Neuronal stem cell (in vitro differentiated cells): ENCODE measurements at regions not wholly inside any gene's neighbourhood (a gene's known extent, or its start where the extent isn't known, plus 50 kb on each side); places are given as distances from the start of the nearest gene placed in this dataset.

Experiments
- DNase-seq: peaks from one replicate; pipeline ENCODE4 v3.0.0-alpha.2; 2013; ENCODE audit warnings: low spot score
- H2AFZ ChIP-seq: one replicate; pipeline ENCODE4 v1.6.1; 2013; ENCODE audit warnings: mild to moderate bottlenecking, low read length, inconsistent platforms
- H2AK5ac ChIP-seq: 2 replicates; pipeline ENCODE4 v1.6.1; 2013; ENCODE audit warnings: low read depth, mild to moderate bottlenecking, inconsistent platforms, low read length, moderate library complexity, mixed read lengths
- H2BK120ac ChIP-seq: 2 replicates; pipeline ENCODE4 v1.6.1; 2013; ENCODE audit warnings: low read depth, mild to moderate bottlenecking, inconsistent platforms, low read length, moderate library complexity, mixed read lengths
- H2BK12ac ChIP-seq: one replicate; pipeline ENCODE4 v1.6.1; 2013; ENCODE audit warnings: low read length, inconsistent platforms
- H2BK15ac ChIP-seq: 2 replicates; pipeline ENCODE4 v1.6.1; 2013; ENCODE audit warnings: mild to moderate bottlenecking, low read length, inconsistent platforms, mixed read lengths
- H2BK5ac ChIP-seq: one replicate; pipeline ENCODE4 v1.6.1; 2013; ENCODE audit warnings: inconsistent platforms, mild to moderate bottlenecking, low read length, moderate library complexity
- H3K14ac ChIP-seq: one replicate; pipeline ENCODE4 v1.6.1; 2013; ENCODE audit warnings: low read length, inconsistent platforms
- H3K18ac ChIP-seq: 2 replicates; pipeline ENCODE4 v1.6.1; 2013; ENCODE audit warnings: low read length, inconsistent platforms
- H3K23ac ChIP-seq: 2 replicates; pipeline ENCODE4 v1.6.1; 2013; ENCODE audit warnings: low read depth, mild to moderate bottlenecking, mixed read lengths, low read length, inconsistent platforms; ENCODE audit not compliant: poor library complexity
- H3K27ac ChIP-seq: replicated peaks from 3 replicates; pipeline ENCODE4 v1.5.1; 2013; ENCODE audit warnings: low read length, inconsistent platforms
- H3K27me3 ChIP-seq, 3 experiments: 2 replicates each; pipeline ENCODE4 v1.6.1; 2013; ENCODE audit warnings: low read length in 3 of 3, mild to moderate bottlenecking in 2 of 3, inconsistent platforms in 1 of 3, low read depth in 1 of 3, mixed read lengths in 1 of 3, moderate library complexity in 1 of 3; ENCODE audit not compliant: control insufficient read depth in 3 of 3, insufficient read depth in 3 of 3
- H3K36me3 ChIP-seq, 2 donors: replicated peaks in 1 of 2; 2 replicates each; pipeline ENCODE4 v1.6.1; 2013; ENCODE audit warnings: low read length in 2 of 2; ENCODE audit not compliant: control insufficient read depth in 2 of 2, insufficient read depth in 2 of 2
- H3K4ac ChIP-seq: 2 replicates; pipeline ENCODE4 v1.6.1; 2013; ENCODE audit warnings: inconsistent platforms, mild to moderate bottlenecking, low read length, moderate library complexity
- H3K4me1 ChIP-seq, 2 donors: 1 replicate in 1 of 2; 2 replicates in 1 of 2; pipeline ENCODE4 v1.6.1; 2013; ENCODE audit warnings: low read length in 2 of 2, low read depth in 1 of 2; ENCODE audit not compliant: control insufficient read depth in 2 of 2, insufficient read depth in 1 of 2
- H3K4me2 ChIP-seq: one replicate; pipeline ENCODE4 v1.6.1; 2013; ENCODE audit warnings: mild to moderate bottlenecking, low read length, inconsistent platforms; ENCODE audit not compliant: insufficient read depth, poor library complexity, severe bottlenecking
- H3K4me3 ChIP-seq, 2 donors: 2 replicates each; pipeline ENCODE4 v1.5.1; 2013; ENCODE audit warnings: low read length in 2 of 2, mild to moderate bottlenecking in 2 of 2, inconsistent platforms in 1 of 2, moderate library complexity in 1 of 2
- H3K79me1 ChIP-seq: one replicate; pipeline ENCODE4 v1.6.1; 2013; ENCODE audit warnings: low read depth, mild to moderate bottlenecking, inconsistent platforms, low read length, moderate library complexity
- H3K9ac ChIP-seq: one replicate; pipeline ENCODE4 v1.6.1; 2013; ENCODE audit warnings: mild to moderate bottlenecking, low read depth, low read length, inconsistent platforms; ENCODE audit not compliant: poor library complexity
- H3K9me3 ChIP-seq, 2 donors: replicated peaks in 1 of 2; 2 replicates each; pipeline versions ENCODE3 to v1.6.1; 2013; ENCODE audit warnings: low read length in 2 of 2, mild to moderate bottlenecking in 2 of 2, inconsistent platforms in 1 of 2, low read depth in 1 of 2, mixed read lengths in 1 of 2, moderate library complexity in 1 of 2; ENCODE audit not compliant: control insufficient read depth in 2 of 2, insufficient read depth in 1 of 2
- H4K8ac ChIP-seq: one replicate; pipeline ENCODE4 v1.6.1; 2013; ENCODE audit warnings: low read depth, mild to moderate bottlenecking, inconsistent platforms, low read length, moderate library complexity
- H4K91ac ChIP-seq: one replicate; pipeline ENCODE4 v1.6.1; 2013; ENCODE audit warnings: low read length, low read depth, mild to moderate bottlenecking, inconsistent platforms; ENCODE audit not compliant: poor library complexity
- WGBS, 2 donors: extraction: QIAGEN DNeasy Blood & Tissue Kit; methylation state at CpG; one replicate each; pipeline ENCODE4 v1.1.7; 2013; ENCODE audit warnings: missing lambda C conversion rate in 2 of 2, mixed read lengths in 1 of 2; ENCODE audit not compliant: insufficient read length in 2 of 2, insufficient replicate concordance in 1 of 2; ENCODE audit errors: extremely low coverage in 2 of 2; 5-methylcytosine and 5-hydroxymethylcytosine counted together

DNA sequence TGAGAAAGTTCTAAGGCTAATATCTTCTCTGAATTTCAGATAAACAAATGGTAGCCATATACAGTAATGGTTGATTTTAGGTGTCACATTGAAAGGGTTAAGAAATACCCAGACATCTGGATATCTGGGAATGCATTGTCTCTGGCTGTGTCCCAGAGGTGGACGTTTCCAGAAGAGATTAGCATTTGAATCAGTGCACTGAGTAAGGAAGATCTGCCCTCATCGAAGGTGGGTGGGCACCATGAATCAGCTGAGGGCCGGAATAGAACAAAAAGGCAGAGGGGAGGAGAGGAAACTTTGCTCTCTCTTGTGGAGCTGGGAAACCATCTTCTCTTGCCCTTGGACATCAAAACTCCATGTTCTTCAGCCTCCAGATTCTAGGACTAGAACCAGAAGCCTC, 554.4 kb downstream of the IRX1 start:
- Histone ChIP-seq H3K14ac (no peak overlapping the region), H2BK12ac (no peak overlapping the region), H3K23ac (no peak overlapping the region), H3K4ac (no peak overlapping the region), H4K8ac (no peak overlapping the region), H3K36me3 (no peaks in the 10 kb centered on the region), H3K79me1 (no peaks in the 10 kb centered on the region), H2BK5ac (no peak overlapping the region), H2BK120ac (no peak overlapping the region), H3K9ac (no peak overlapping the region), H3K27me3 (no peaks in the 10 kb centered on the region), H4K91ac (no peak overlapping the region), H3K27ac (no peak overlapping the region), H3K4me3 (no peak overlapping the region), H2AK5ac (no peak overlapping the region), H3K18ac (no peak overlapping the region), H2AFZ (peak overlapping the region; percentile 85), H3K4me2 (no peak overlapping the region), H3K4me1 (peaks cover 4 to 8% of the 10 kb centered on the region in 2 donors), H3K9me3 (no peaks in the 10 kb centered on the region), H2BK15ac (no peak overlapping the region)
- no peak for DNase-seq
- WGBS, 2 donors = no CpG with 5 or more reads among the region's 3 CpGs

DNA sequence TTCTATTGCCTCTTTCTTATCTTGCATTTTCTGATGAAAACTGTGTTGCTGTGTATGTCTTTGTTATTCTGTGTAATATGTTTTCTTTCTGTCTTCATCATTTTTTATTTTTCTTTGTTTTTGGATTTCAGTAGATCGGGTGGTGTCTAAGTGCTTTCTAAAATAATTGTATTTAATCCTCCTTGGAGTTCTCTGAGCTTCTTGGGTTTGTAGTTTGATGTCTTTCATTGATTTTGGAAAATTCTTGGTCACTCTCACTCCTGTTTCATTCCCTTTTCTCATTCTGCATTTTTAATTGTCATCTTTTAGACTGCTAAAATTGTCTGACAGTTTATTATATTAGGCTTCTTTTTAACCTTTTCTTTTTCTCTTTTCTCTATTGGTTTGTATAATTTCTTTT, 560.5 kb downstream of the IRX1 start:
- Histone ChIP-seq H4K8ac (no peak overlapping the region), H2AK5ac (no peak overlapping the region), H4K91ac (no peak overlapping the region), H3K14ac (no peak overlapping the region), H3K4me3 (no peak overlapping the region), H3K9me3 (no peaks in the 10 kb centered on the region), H2AFZ (no peak overlapping the region), H3K27ac (no peak overlapping the region), H2BK12ac (no peak overlapping the region), H3K4ac (no peak overlapping the region), H3K4me1 (peaks cover 0 to 4% of the 10 kb centered on the region in 2 donors), H2BK15ac (no peak overlapping the region), H3K23ac (no peak overlapping the region), H3K79me1 (no peaks in the 10 kb centered on the region), H3K36me3 (no peaks in the 10 kb centered on the region), H3K9ac (no peak overlapping the region), H3K18ac (no peak overlapping the region), H3K27me3 (no peaks in the 10 kb centered on the region), H2BK120ac (no peak overlapping the region), H3K4me2 (no peak overlapping the region), H2BK5ac (no peak overlapping the region)
- DNase-seq = no peak
- WGBS, 2 donors = no CpG with 5 or more reads among the region's 1 CpG

DNA sequence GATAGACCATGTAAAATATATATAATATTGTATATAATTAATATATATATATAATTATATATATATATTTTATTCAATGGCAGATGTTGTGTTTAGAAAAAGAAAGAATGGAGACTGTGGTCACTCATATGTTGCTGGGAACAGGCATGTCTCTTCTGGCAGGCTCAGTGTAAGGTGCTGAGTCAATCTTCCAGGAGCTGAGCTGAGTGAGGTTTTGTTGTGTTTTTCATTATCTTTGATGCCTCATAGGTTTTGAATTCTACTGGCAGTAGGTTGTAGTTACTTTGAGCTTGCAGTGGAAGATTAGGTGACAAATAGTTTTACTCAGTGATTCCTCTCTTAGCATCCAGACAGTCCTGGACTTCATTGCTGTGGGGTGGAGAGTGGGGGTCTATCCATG, 561.3 kb downstream of the IRX1 start:
- Histone ChIP-seq H3K27me3 (no peaks in the 10 kb centered on the region), H2BK5ac (no peak overlapping the region), H2BK120ac (no peak overlapping the region), H2BK15ac (no peak overlapping the region), H3K4me2 (no peak overlapping the region), H3K23ac (no peak overlapping the region), H2BK12ac (no peak overlapping the region), H3K4me3 (no peak overlapping the region), H3K9ac (no peak overlapping the region), H3K79me1 (no peaks in the 10 kb centered on the region), H4K91ac (no peak overlapping the region), H3K4me1 (peaks cover 0 to 7% of the 10 kb centered on the region in 2 donors), H3K4ac (no peak overlapping the region), H3K18ac (no peak overlapping the region), H2AK5ac (no peak overlapping the region), H3K9me3 (no peaks in the 10 kb centered on the region), H3K36me3 (no peaks in the 10 kb centered on the region), H4K8ac (no peak overlapping the region), H2AFZ (no peak overlapping the region), H3K27ac (no peak overlapping the region), H3K14ac (no peak overlapping the region)
- no peak for DNase-seq

DNA sequence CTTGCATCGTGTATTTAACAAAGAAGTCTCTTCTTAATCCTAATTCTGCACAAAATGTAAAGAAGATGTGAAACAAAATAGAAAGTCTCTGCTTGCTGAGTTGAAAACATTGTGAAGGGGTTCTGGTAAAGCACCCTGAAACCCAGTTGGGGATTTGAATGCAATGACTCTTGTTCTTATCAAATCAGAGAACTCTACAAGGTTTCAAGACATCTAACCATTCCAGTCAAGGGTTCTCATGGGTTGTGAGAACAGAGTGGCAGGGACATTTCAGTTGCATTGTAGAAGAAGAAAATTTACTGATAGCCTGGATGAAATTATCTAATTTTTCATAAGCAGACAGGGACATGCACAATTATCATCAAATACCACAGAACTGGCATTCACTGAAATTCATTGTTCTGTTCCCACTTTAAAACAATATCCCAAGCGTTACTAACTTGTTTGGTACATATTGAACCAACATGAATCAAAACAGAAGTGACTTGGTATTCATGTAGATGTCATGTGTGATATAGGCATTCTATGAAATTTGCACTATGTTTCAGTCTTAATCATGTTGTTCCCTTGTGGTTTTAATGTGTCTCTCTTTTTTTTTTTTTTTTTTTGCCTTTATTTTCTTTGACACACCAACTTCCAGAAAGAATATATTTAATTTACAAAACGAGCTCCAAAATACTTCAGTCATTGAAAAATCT, 563.3 kb downstream of the IRX1 start:
- Histone ChIP-seq H2AK5ac (no peak overlapping the region), H2BK120ac (no peak overlapping the region), H3K23ac (no peak overlapping the region), H3K4ac (no peak overlapping the region), H4K91ac (no peak overlapping the region), H2BK12ac (no peak overlapping the region), H3K18ac (no peak overlapping the region), H3K27me3 (no peaks in the 10 kb centered on the region), H3K4me1 (peaks cover 0 to 7% of the 10 kb centered on the region in 2 donors), H2BK15ac (no peak overlapping the region), H3K9me3 (no peaks in the 10 kb centered on the region), H3K14ac (no peak overlapping the region), H4K8ac (no peak overlapping the region), H3K27ac (no peak overlapping the region), H3K9ac (no peak overlapping the region), H3K4me3 (no peak overlapping the region), H2AFZ (no peak overlapping the region), H3K36me3 (no peaks in the 10 kb centered on the region), H2BK5ac (no peak overlapping the region), H3K79me1 (no peaks in the 10 kb centered on the region), H3K4me2 (no peak overlapping the region)
- no peak for DNase-seq
- WGBS, 2 donors = no CpG with 5 or more reads among the region's 3 CpGs
